ENCODE measurements at regions not wholly inside any gene's neighbourhood (a gene's known extent, or its start where the extent isn't known, plus 50 kb on each side); places are given as distances from the start of the nearest gene placed in this dataset.

DNA sequence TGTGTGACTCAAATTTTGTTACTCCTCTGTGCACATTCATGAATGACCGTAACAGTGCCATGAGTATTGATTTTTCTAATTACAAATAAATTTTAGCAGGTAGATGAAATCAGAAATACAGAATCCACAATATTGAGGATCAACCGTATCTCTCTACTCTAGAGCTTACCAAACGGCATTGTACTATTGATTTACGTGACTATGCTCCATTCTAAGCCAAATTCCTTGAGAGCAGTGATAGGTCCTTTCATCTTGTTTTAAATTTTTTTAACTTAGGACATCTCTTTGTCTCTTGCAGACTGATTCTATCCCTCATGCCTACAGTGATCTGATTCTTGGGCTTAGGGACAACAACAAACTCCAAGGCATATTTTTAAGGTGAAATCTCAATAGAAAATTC lies 172.3 kb upstream of the C1QTNF7 start:
- H3K27ac Mint-ChIP-seq (ENCODE audit: unreplicated experiment) = no peak overlapping the region
- no peak for FAIRE-seq

DNA sequence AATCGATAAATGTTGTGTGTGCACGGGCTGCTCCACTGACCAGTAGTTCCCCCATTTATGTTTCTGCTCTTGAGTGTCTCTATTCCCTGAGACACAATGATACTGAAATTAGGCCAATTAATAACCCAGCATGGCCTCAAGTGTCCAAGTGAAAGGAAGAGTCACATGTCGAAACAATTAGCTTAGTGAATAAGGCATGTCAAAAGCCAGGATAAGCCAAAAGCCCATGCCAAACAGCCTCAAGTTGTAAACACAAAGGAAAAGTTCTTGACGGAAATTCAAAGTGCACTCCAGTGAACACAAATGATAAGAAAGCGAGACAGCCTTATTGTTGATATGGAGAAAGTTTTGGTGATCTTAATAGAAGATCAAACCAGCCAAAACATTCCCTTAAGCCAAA lies 167.1 kb upstream of the C1QTNF7 start:
- Mint-ChIP-seq H3K4me1 (ENCODE audit: low read depth, unreplicated experiment) (peaks cover 6% of the 10 kb centered on the region), H3K27me3 (ENCODE audit: low read depth, unreplicated experiment) (no peaks in the 10 kb centered on the region), H3K27ac (ENCODE audit: unreplicated experiment) (no peak overlapping the region), H3K9me3 (ENCODE audit: unreplicated experiment) (peaks cover 6% of the 10 kb centered on the region), H3K4me3 (ENCODE audit: unreplicated experiment) (no peak overlapping the region), H3K36me3 (ENCODE audit: low read depth, unreplicated experiment) (no peaks in the 10 kb centered on the region)
- H4K20me1 ChIP-seq (ENCODE audit: insufficient read depth, low read length) = no peaks in the 10 kb centered on the region
- DNase-seq (ENCODE audit: low read depth) = no peak
- no peak overlapping the region for H3K4me2 ChIP-seq (ENCODE audit: low read length)
- no peaks in the 10 kb centered on the region for H3K27me3 ChIP-seq (ENCODE audit: insufficient read depth, low read length)
- no peaks in the 10 kb centered on the region for H3K36me3 ChIP-seq (ENCODE audit: insufficient read depth, low read length)
- H2AFZ ChIP-seq (ENCODE audit: low read depth, low read length) = no peak overlapping the region
- H3K9ac ChIP-seq (ENCODE audit: low read length) = no peak overlapping the region
- TF ChIP-seq CTCF (IDR thresholded peaks at IDR 0.05; ENCODE audit: insufficient read depth, low read depth, low read length) = no peak
- TF ChIP-seq EZH2 (IDR thresholded peaks at IDR 0.05; ENCODE audit: insufficient read depth, low read length) = no peak
- no peaks in the 10 kb centered on the region for H3K4me1 ChIP-seq (ENCODE audit: insufficient read depth, low read length)
- H3K79me2 ChIP-seq (ENCODE audit: insufficient read depth, low read length) = no peaks in the 10 kb centered on the region
- FAIRE-seq = no peak
- no peak overlapping the region for H3K4me3 ChIP-seq (ENCODE audit: insufficient read depth, low read depth, low read length)
- H3K9me3 ChIP-seq (ENCODE audit: insufficient read depth, low read depth, low read length) = no peaks in the 10 kb centered on the region
- no peak overlapping the region for H3K27ac ChIP-seq (ENCODE audit: low read depth, low read length)

More for the DNA sequence above, 172.3 kb upstream of the C1QTNF7 start:
- no peaks in the 10 kb centered on the region for H3K4me1 ChIP-seq (ENCODE audit: insufficient read depth, low read length)
- H3K4me2 ChIP-seq (ENCODE audit: low read length) = no peak overlapping the region
- DNase-seq (ENCODE audit: low read depth) = no peak
- no peak overlapping the region for H3K27ac ChIP-seq (ENCODE audit: low read depth, low read length)
- no peak for TF ChIP-seq CTCF (IDR thresholded peaks at IDR 0.05; ENCODE audit: insufficient read depth, low read depth, low read length)
- no peak for TF ChIP-seq EZH2 (IDR thresholded peaks at IDR 0.05; ENCODE audit: insufficient read depth, low read length)
- H3K79me2 ChIP-seq (ENCODE audit: insufficient read depth, low read length) = no peaks in the 10 kb centered on the region
- Mint-ChIP-seq H3K36me3 (ENCODE audit: low read depth, unreplicated experiment) (no peaks in the 10 kb centered on the region), H3K9me3 (ENCODE audit: unreplicated experiment) (peaks cover 4% of the 10 kb centered on the region), H3K27me3 (ENCODE audit: low read depth, unreplicated experiment) (no peaks in the 10 kb centered on the region), H3K4me1 (ENCODE audit: low read depth, unreplicated experiment) (peaks cover 4% of the 10 kb centered on the region), H3K4me3 (ENCODE audit: unreplicated experiment) (no peak overlapping the region)
- no peaks in the 10 kb centered on the region for H3K27me3 ChIP-seq (ENCODE audit: insufficient read depth, low read length)
- H3K36me3 ChIP-seq (ENCODE audit: insufficient read depth, low read length) = no peaks in the 10 kb centered on the region
- no peaks in the 10 kb centered on the region for H4K20me1 ChIP-seq (ENCODE audit: insufficient read depth, low read length)
- H3K4me3 ChIP-seq (ENCODE audit: insufficient read depth, low read depth, low read length) = no peak overlapping the region
- H3K9me3 ChIP-seq (ENCODE audit: insufficient read depth, low read depth, low read length) = no peaks in the 10 kb centered on the region
- H3K9ac ChIP-seq (ENCODE audit: low read length) = no peak overlapping the region
- no peak overlapping the region for H2AFZ ChIP-seq (ENCODE audit: low read depth, low read length)

- Histone ChIP-seq H3K4me1 (ENCODE audit: insufficient read depth, low read length) (no peaks in the 10 kb centered on the region), H3K36me3 (ENCODE audit: insufficient read depth, low read length) (no peaks in the 10 kb centered on the region), H3K4me2 (ENCODE audit: low read length) (no peak overlapping the region), H3K27me3 (ENCODE audit: insufficient read depth, low read length) (no peaks in the 10 kb centered on the region), H2AFZ (ENCODE audit: low read depth, low read length) (no peak overlapping the region), H4K20me1 (ENCODE audit: insufficient read depth, low read length) (no peaks in the 10 kb centered on the region), H3K4me3 (ENCODE audit: insufficient read depth, low read depth, low read length) (no peak overlapping the region), H3K27ac (ENCODE audit: low read depth, low read length) (no peak overlapping the region), H3K79me2 (ENCODE audit: insufficient read depth, low read length) (no peaks in the 10 kb centered on the region), H3K9ac (ENCODE audit: low read length) (no peak overlapping the region), H3K9me3 (ENCODE audit: insufficient read depth, low read depth, low read length) (no peaks in the 10 kb centered on the region)
- peaks cover 6% of the 10 kb centered on the region for H3K4me1 Mint-ChIP-seq (ENCODE audit: low read depth, unreplicated experiment)
- FAIRE-seq = no peak
- H3K27ac Mint-ChIP-seq (ENCODE audit: unreplicated experiment) = no peak overlapping the region
- no peaks in the 10 kb centered on the region for H3K27me3 Mint-ChIP-seq (ENCODE audit: low read depth, unreplicated experiment)
- TF ChIP-seq CTCF (IDR thresholded peaks at IDR 0.05; ENCODE audit: insufficient read depth, low read depth, low read length) (no peak), EZH2 (IDR thresholded peaks at IDR 0.05; ENCODE audit: insufficient read depth, low read length) (no peak)
- DNase-seq (ENCODE audit: low read depth) = no peak
- no peaks in the 10 kb centered on the region for H3K36me3 Mint-ChIP-seq (ENCODE audit: low read depth, unreplicated experiment)
- H3K4me3 Mint-ChIP-seq (ENCODE audit: unreplicated experiment) = no peak overlapping the region
- peaks cover 13% of the 10 kb centered on the region for H3K9me3 Mint-ChIP-seq (ENCODE audit: unreplicated experiment)
Observed at GRCh38 chr4:15262396-15262795, 165.4 kb upstream of the C1QTNF7 start.

Data from astrocyte (in vitro differentiated cells and primary cell).